Prostate gland (tissue), 2 donors: ENCODE measurements at regions not wholly inside any gene's neighbourhood (a gene's known extent, or its start where the extent isn't known, plus 50 kb on each side); places are given as distances from the start of the nearest gene placed in this dataset.

Source experiments
- POLR2A ChIP-seq: fragments of 450-650 bp; IDR thresholded peaks from one replicate; pipeline ENCODE4 v1.6.1; 2016; ENCODE audit warnings: antibody characterized with exemption, mild to moderate bottlenecking
- POLR2AphosphoS5 ChIP-seq: sonication (generic); formaldehyde crosslinking; IDR thresholded peaks from one replicate; pipeline ENCODE4 v1.6.1; 2017; ENCODE audit warnings: antibody characterized with exemption
- TF ChIP-seq, protein P1 (sequence below), 4 experiments: fragments of 200-600 bp in 2 of 4; fragments of 450-650 bp in 2 of 4; sonication (generic) in 2 of 4; IDR thresholded peaks; 1 replicate in 3 of 4; 2 replicates in 1 of 4; pipeline ENCODE4 v1.5.1; 2016 to 2019; ENCODE audit warnings: antibody characterized with exemption in 4 of 4, mild to moderate bottlenecking in 2 of 4, moderate library complexity in 2 of 4

DNA sequence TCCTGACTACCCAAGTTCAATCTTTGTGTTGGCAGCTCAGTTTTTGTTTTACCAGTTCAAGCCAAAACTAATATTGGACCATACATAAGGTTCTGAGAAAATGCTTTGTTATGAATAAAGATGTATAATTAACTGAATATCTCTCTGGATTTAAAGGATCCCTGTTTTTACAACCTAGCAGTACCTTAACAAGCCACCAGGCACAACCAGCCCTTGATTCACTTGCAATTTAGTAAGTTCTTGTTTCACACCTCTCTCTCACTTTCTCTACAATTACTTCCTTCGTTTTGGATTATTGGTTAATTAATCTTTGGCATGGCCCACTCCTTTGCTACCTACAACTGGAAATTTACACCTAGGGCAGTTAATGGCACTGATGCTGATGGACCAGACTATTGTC lies 531.9 kb downstream of the SQOR start:
- TF ChIP-seq, protein P1, sequence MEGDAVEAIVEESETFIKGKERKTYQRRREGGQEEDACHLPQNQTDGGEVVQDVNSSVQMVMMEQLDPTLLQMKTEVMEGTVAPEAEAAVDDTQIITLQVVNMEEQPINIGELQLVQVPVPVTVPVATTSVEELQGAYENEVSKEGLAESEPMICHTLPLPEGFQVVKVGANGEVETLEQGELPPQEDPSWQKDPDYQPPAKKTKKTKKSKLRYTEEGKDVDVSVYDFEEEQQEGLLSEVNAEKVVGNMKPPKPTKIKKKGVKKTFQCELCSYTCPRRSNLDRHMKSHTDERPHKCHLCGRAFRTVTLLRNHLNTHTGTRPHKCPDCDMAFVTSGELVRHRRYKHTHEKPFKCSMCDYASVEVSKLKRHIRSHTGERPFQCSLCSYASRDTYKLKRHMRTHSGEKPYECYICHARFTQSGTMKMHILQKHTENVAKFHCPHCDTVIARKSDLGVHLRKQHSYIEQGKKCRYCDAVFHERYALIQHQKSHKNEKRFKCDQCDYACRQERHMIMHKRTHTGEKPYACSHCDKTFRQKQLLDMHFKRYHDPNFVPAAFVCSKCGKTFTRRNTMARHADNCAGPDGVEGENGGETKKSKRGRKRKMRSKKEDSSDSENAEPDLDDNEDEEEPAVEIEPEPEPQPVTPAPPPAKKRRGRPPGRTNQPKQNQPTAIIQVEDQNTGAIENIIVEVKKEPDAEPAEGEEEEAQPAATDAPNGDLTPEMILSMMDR (IDR thresholded peaks at IDR 0.05) = no peak
- no peak for TF ChIP-seq POLR2AphosphoS5
- TF ChIP-seq POLR2A = no peak
